ENCODE measurements at regions not wholly inside any gene's neighbourhood (a gene's known extent, or its start where the extent isn't known, plus 50 kb on each side); places are given as distances from the start of the nearest gene placed in this dataset.
"Not testable (repeated sequence)": the region's sequence is repeated elsewhere in the genome, so short reads cannot be mapped to it uniquely, and the experiment has no call there.

- ATAC-seq (peak; percentile 61 to 75), DNase-seq (no peak)
- intact Hi-C loops (cut with DNase I) = no loop called here
Measured at GRCh38 chr4:81814987-81815541, 343.4 kb upstream of the RASGEF1B start.

GRCh38 chr4:81811562-81812293 lies 340.0 kb upstream of the RASGEF1B start:
- ATAC-seq (no peak), DNase-seq (no peak)
- intact Hi-C loops (cut with DNase I) = no loop called here

- ATAC-seq (no peak), DNase-seq (no peak)
- intact Hi-C loops (cut with DNase I) = no loop called here
Measured at GRCh38 chr4:81808011-81808672, 336.4 kb upstream of the RASGEF1B start.

DNA sequence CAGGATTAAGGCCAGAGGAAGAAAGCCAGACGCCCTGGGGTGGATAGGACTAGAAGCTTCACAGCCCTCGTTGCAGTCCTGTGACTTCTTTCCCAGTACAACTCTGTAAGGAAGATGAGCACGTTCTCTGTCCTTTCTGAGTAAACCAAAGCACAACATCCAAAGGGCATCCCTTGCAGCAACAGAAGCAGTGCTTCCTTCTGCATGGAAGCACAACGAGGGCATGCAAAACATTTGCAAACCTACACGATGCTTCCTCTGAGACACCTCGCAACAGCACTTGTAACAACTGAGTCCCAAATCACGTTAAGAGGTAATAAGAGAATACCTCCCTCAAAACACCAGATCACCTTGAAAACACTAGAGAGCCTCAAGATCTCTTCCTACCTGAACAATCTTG lies 335.7 kb upstream of the RASGEF1B start:
- no peak for ATAC-seq
- intact Hi-C loops (cut with DNase I) = no loop called here
- no peak for DNase-seq

DNA sequence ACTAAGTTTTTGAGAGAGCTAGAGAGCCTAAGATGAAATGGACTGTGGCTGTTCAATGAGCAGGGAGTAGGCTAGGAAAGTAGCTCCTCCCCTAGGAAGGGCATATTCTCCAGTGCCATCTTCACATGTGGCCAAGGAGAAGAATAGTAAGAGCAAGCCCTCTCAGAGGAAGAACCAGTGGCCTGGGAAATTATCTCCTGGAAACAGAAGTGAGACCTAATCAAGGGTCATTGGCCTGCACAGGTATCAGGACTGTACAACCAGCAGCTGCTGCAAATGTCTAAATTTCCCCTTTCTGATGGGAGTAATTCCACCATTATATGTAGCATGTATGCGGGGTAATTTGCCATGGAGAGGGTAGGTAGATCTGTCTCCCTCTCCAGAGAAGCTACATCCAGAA lies 334.8 kb upstream of the RASGEF1B start:
- no peak for DNase-seq
- intact Hi-C loops (cut with DNase I) = no loop called here
- ATAC-seq = no peak

DNA sequence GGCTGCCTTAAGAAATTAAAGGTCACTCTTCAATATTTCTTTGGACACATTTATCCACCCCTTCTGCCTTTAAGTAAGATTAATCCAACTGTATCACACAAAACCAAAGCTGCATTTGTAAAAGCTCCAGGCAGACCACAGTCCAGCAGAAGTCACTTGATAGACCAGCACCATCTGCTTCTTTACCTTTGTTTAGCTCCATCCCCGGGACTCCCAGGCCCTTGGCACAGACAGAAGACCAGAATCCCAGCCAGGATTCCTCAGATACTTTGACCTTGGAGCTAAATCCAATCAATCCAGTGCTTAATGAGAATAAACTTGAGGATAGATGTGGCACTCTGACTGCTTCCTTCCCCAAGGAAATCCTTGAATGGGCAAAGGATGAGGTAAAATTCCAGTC lies 333.1 kb upstream of the RASGEF1B start:
- intact Hi-C loops (cut with DNase I) = no loop called here
- DNase-seq = no peak
- no peak for ATAC-seq

GRCh38 chr4:81802285-81802846 lies 330.7 kb upstream of the RASGEF1B start:
- DNase-seq = no peak
- ATAC-seq = no peak
- intact Hi-C loops (cut with DNase I) = no loop called here

GRCh38 chr4:81799371-81799770 lies 327.7 kb upstream of the RASGEF1B start:
- no peak for DNase-seq
- no peak for ATAC-seq
- intact Hi-C loops (cut with DNase I) = no loop called here

DNA sequence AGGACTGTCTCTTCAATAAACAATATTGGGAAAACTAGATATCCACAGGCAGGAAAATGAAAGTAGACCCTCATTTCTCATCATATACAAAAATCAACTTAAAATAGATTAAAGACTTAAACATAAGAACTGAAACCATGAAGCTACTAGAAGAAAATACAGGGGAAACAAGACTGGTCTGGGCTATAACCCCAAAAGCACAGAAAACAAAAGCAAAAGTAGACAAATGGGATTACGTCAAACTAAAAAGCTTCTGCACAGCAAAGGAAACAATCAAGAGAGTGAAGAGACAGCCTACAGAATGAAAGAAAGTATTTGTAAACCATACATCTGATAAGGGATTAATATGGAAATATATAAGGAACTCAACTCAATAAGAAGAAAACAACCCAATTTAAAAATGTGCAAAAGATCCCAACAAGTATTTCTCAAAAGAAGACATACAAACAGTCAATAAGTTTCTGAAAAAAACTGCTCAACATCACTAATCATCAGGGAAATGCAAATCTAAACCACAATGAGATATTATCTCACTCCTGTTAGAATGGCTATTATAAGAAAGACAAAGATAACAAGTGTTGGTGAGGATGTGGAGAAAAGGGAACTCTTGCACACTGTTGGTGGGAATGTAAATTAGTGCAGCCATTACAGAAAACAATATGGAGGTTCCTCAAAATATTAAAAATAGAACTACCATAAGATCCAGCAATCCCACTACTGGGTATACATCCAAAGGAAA lies 325.3 kb upstream of the RASGEF1B start:
- intact Hi-C loops (cut with DNase I) = no loop called here
- no peak for DNase-seq
- ATAC-seq = no peak

DNA sequence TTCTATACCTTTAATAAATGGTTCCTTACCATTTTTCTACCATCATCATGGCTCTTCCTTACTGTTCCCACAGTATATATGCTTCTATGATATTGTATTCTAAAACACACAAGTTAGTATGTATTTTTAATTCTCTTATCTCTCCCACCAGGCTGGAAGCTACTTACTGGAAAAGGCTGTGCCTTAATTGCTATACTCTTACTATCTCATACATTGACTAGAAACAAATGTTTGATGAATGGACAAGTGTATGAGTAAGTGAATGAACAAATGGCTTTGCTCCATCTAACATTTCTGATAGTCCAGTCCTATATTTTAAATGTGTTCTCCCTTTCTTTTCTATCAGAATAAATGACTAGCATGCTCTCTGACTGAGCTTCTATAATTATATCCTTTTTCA lies 320.8 kb upstream of the RASGEF1B start:
- intact Hi-C loops (cut with DNase I) = no loop called here
- DNase-seq = no peak
- ATAC-seq = no peak

DNA sequence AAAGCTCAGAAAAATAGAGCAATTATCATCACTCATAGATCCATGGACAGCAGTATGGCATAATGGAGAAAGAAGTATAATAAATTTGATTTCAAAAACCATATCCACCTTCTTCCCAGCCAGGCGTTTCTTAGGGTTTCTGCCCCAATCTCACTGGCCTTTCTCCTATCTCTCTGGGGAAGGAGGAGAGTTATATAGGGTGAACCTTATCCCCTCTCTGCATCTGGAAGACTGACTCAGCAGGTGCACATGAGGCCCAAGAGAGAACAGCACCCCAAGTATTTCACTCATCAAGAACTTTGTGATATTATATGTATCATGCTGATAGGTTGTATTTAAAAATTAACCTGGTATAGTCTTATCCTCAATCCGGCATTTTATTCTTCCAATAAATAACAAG lies 318.8 kb upstream of the RASGEF1B start:
- ATAC-seq = no peak
- intact Hi-C loops (cut with DNase I) = no loop called here
- no peak for DNase-seq

DNA sequence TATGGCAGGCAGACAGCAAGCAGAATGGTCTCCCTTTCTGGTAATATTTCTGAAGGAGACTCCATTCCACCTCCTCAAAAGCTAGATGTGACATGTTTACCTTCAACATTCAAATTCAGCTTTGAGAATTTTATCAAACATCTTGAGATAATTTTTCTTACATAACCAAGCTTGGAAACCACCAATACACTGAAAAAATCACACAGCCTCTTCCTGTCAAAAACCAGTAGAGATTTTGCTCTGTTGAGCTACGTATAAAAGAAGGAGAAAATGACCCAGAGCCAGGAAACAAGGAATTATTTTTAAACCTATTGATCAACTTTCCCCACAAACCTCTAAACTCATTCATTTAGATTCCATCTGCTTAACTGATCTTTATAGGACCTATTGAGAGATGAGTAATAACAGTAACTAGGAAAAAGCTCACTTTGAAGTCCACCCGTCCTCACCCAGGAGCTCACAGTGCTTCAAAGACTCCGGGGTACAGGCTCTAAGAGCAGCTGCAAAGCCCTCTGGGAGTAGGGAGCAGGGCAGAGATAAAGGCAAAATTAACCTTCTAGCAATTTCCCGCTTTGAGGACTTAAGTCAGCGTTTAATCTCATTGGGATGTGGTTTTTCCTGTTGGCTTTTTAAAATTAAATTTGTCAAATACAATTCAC lies 318.2 kb upstream of the RASGEF1B start:
- ATAC-seq (no peak), DNase-seq (no peak)
- intact Hi-C loops (cut with DNase I) = no loop called here

DNA sequence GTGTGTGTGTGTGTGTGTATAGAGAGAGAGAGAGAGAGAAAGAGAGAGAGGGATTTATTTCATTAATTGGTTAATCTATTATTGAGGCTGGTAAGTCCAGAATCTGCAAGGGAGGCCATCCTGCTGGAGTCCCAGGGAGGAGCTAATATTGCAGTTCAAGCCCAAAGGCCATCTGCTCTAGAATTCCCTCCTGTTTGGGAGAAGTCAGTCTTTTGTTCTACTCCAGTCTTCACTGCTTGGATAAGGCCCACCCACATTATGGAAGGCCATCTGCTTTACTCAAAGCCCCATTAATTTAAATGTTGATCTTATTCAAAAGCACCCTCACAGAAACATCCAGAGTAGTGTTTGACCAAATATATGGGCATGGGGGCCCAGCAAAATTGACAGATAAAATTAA lies 317.5 kb upstream of the RASGEF1B start:
- ATAC-seq (no peak), DNase-seq (no peak)
- intact Hi-C loops (cut with DNase I) = no loop called here

DNA sequence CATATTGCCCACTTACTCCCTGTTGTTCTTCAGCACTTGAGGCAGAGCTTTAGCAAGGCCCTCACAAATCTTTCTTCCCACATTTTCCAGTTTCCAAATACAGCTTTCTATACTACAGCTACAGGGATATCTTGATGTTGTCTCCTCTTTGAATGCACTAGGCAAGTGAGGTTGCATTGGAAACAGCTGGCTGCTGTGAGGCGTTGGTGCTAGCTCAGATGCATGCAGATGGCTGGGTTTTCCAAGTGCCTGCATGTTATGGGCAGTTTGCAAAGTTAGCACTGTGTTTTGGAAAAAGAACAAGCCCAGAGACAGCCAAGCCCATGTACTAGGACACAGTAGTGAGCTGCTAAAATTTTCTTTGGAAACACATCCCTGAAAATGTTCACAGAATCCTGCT lies 315.1 kb upstream of the RASGEF1B start:
- DNase-seq = no peak
- intact Hi-C loops (cut with DNase I) = no loop called here
- no peak for ATAC-seq

DNA sequence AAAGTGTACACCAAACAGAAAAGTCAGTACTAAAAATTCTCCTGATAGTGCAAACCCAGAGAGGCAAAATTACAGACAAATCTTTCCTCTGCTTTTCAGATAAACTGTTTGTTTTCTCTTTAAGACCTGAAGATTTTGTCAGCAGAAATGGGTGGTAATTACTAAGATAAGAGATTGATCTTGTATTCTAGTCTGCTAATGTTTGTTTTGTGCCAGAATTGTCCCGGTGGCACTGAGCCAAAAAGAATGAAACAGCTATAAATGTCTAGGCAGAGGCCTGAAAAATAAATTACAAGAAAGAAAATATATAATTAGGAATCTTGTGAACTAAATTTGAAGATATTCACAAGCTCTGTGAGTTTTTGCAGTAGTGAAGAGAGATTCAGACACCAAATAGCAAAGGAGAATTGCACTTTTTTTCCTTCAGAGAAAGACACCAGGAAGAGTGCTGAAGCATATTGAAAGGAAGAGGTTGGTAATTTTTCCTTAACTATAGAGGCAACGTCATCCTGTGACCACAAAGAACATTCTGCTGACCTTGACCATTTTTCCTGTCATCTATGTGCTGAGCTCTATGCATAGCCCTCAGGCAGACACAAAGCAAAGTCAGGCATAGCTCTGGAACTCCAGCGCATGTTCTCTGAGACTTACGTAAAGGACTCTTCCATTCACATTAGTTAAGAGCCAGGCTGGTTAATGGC lies 314.5 kb upstream of the RASGEF1B start:
- intact Hi-C loops (cut with DNase I) = no loop called here
- peak; percentile 18 for DNase-seq
- ATAC-seq = peak in 1 of 2 donors; percentile 40

GRCh38 chr4:81785338-81785737 lies 313.6 kb upstream of the RASGEF1B start:
- no peak for DNase-seq
- no peak for ATAC-seq
- intact Hi-C loops (cut with DNase I) = no loop called here

DNA sequence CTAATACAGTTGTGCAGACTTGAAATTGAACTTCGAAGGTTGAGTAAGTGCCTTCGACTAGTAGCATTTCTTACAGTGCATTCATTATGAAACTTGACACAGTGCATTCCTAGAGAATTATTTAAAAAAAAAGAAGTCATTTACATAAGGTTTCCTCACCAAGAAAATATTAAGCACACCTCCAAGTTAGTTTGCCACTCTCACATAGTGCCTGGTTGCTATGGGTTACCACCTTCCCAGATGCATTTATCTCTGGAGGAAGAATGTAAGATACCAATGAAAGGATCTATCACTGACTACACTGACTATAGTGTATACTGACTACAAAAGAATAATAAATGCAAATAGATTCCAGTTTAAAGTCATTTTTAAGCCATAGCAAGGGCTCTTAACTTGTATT lies 311.9 kb upstream of the RASGEF1B start:
- ATAC-seq = no peak
- DNase-seq = no peak
- intact Hi-C loops (cut with DNase I) = no loop called here

DNA sequence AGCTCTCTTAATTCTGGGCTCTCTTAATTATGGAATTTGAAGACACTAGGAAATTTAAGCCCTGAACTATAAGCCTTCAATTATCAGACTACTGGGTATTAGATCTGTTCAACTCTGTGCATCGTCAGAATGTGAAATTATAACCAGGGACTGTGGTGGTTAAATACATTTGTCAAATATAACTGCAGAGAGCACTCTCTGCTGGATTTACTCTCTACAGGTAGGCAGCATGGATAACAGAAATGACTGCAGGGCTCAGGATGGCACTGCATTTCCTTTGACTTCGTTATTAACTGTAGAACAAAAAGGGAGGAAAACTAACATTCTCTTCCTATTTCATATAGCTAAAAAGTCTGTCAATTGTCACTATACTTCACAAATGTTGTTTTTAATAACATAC lies 310.1 kb upstream of the RASGEF1B start:
- intact Hi-C loops (cut with DNase I) = no loop called here
- ATAC-seq = no peak
- DNase-seq = no peak

GRCh38 chr4:81777718-81778117 lies 306.0 kb upstream of the RASGEF1B start:
- ATAC-seq; intact Hi-C loops (cut with DNase I); DNase-seq: not testable (repeated sequence)
